Lower lobe of right lung (tissue), 2 donors: ENCODE measurements at regions not wholly inside any gene's neighbourhood (a gene's known extent, or its start where the extent isn't known, plus 50 kb on each side); places are given as distances from the start of the nearest gene placed in this dataset.

Experiments used
- ATAC-seq, 2 donors: fragments of 200-7000 bp; cut with Tn5 transposase; one replicate each; pipeline ENCODE4 v1.9.1; 2020 to 2022; ENCODE audit warnings: mild to moderate bottlenecking in 2 of 2, moderate library complexity in 2 of 2
- DNase-seq: peaks from one replicate; pipeline ENCODE4 v3.0.0-alpha.2; 2020
- H3K27ac ChIP-seq: fragments of 200-600 bp; one replicate; pipeline ENCODE4 v1.8.0; 2022
- H3K27me3 ChIP-seq: fragments of 200-600 bp; one replicate; pipeline ENCODE4 v1.8.0; 2022; ENCODE audit warnings: low read depth
- H3K36me3 ChIP-seq: fragments of 200-600 bp; one replicate; pipeline ENCODE4 v1.8.0; 2022; ENCODE audit warnings: mild to moderate bottlenecking
- H3K4me1 ChIP-seq: fragments of 200-600 bp; one replicate; pipeline ENCODE4 v1.8.0; 2022
- H3K4me3 ChIP-seq: fragments of 200-600 bp; one replicate; pipeline ENCODE4 v1.8.0; 2022; ENCODE audit warnings: mild to moderate bottlenecking
- H3K9me3 ChIP-seq: fragments of 200-600 bp; one replicate; pipeline ENCODE4 v1.8.0; 2022
- intact Hi-C: fragments of 100-400 bp; cut with DNase I; formaldehyde crosslinking; loops from one replicate; pipeline ENCODE4 v1.11.0; 2022
- TF ChIP-seq, protein P1 (sequence below): fragments of 200-600 bp; IDR thresholded peaks from one replicate; pipeline ENCODE4 v1.8.0; 2022; ENCODE audit warnings: antibody characterized with exemption, mild to moderate bottlenecking
- donor health status: DM: no; HTN: yes; CAD: no; lungs with severe emphysema.

GRCh38 chr4:24403265-24403664 is 181.1 kb downstream of the DHX15 start:
- ATAC-seq (no peak), DNase-seq (no peak)
- no peaks in the 10 kb centered on the region for H3K4me1 ChIP-seq
- no peaks in the 10 kb centered on the region for H3K9me3 ChIP-seq
- intact Hi-C loops, result no loop called here
- H3K4me3 ChIP-seq, result no peak overlapping the region
- H3K27ac ChIP-seq, result no peak overlapping the region
- TF ChIP-seq, protein P1, sequence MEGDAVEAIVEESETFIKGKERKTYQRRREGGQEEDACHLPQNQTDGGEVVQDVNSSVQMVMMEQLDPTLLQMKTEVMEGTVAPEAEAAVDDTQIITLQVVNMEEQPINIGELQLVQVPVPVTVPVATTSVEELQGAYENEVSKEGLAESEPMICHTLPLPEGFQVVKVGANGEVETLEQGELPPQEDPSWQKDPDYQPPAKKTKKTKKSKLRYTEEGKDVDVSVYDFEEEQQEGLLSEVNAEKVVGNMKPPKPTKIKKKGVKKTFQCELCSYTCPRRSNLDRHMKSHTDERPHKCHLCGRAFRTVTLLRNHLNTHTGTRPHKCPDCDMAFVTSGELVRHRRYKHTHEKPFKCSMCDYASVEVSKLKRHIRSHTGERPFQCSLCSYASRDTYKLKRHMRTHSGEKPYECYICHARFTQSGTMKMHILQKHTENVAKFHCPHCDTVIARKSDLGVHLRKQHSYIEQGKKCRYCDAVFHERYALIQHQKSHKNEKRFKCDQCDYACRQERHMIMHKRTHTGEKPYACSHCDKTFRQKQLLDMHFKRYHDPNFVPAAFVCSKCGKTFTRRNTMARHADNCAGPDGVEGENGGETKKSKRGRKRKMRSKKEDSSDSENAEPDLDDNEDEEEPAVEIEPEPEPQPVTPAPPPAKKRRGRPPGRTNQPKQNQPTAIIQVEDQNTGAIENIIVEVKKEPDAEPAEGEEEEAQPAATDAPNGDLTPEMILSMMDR, result no peak
- no peaks in the 10 kb centered on the region for H3K36me3 ChIP-seq
- no peaks in the 10 kb centered on the region for H3K27me3 ChIP-seq

DNA sequence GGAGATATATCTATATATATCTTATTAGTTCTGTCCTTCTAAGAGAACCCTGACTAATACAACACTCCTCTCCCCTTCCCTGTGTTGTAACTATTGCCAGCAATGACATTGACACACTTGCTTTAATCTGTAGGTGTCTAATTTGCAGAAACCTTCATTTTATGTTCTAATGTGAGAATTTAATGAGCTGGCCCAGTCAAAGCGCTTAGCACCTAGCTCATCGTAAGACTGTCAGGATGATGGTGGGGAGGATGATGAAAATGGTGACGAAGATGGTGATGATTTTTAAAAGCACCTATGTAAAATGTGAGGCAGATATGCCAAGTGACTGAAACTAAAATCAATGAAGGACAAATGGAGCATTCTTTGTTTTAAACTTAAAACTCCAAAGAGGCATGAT is 183.8 kb downstream of the DHX15 start:
- no peaks in the 10 kb centered on the region for H3K27me3 ChIP-seq
- DNase-seq, result no peak
- H3K4me1 ChIP-seq, result no peaks in the 10 kb centered on the region
- TF ChIP-seq, protein P1, result no peak
- intact Hi-C loops, result no loop called here
- H3K36me3 ChIP-seq, result no peaks in the 10 kb centered on the region
- ATAC-seq, result no peak
- H3K27ac ChIP-seq, result no peak overlapping the region
- no peaks in the 10 kb centered on the region for H3K9me3 ChIP-seq
- no peak overlapping the region for H3K4me3 ChIP-seq

DNA sequence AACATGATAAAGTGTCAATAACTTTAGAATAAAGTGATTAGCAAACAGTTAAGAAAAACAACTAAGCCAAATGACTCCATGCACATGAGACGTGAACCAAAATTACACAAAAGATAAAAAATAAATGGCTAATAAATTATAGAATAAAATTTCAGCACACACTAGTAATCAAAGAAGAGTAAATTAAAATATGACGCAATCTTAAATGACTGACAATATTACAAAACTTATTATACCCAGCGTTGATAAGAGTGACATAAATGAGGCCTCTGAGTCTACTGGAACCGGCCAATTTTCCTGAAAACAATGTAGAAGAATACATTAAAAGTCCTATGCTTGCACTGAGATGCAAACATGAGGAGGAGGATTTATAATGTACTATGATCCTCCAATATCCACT is 187.4 kb downstream of the DHX15 start:
- no peaks in the 10 kb centered on the region for H3K27me3 ChIP-seq
- H3K27ac ChIP-seq, result no peak overlapping the region
- no peaks in the 10 kb centered on the region for H3K9me3 ChIP-seq
- intact Hi-C loops, result no loop called here
- no peak for DNase-seq
- H3K4me1 ChIP-seq, result no peaks in the 10 kb centered on the region
- ATAC-seq, result no peak
- H3K36me3 ChIP-seq, result no peaks in the 10 kb centered on the region
- no peak overlapping the region for H3K4me3 ChIP-seq
- TF ChIP-seq, protein P1, result no peak

GRCh38 chr4:24395937-24396336 is 188.4 kb downstream of the DHX15 start:
- DNase-seq (no peak), ATAC-seq (no peak)
- intact Hi-C loops, result no loop called here
- TF ChIP-seq, protein P1, result no peak
- no peaks in the 10 kb centered on the region for H3K4me1 ChIP-seq
- no peaks in the 10 kb centered on the region for H3K27me3 ChIP-seq
- no peaks in the 10 kb centered on the region for H3K9me3 ChIP-seq
- no peak overlapping the region for H3K4me3 ChIP-seq
- no peak overlapping the region for H3K27ac ChIP-seq
- no peaks in the 10 kb centered on the region for H3K36me3 ChIP-seq

DNA sequence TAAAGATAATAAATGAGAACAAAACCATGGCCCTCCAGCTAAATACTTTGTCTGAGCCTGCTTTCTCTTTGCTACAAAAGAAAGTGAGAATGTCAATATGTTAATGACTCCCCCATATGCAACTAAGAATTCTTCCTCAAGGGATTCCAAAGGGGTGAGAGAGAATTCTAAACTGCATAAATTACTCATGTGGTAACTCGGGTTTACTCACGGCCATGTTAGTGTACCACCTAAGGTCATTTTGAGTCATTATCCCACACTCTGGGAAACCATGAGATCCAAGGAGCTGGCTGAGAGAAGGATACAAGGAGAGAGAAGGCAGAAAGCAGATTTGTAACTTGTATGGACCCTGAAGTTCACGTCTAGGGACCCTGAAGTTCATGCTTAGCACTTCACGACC is 190.3 kb downstream of the DHX15 start:
- H3K36me3 ChIP-seq, result no peaks in the 10 kb centered on the region
- no peaks in the 10 kb centered on the region for H3K27me3 ChIP-seq
- intact Hi-C loops, result no loop called here
- no peaks in the 10 kb centered on the region for H3K9me3 ChIP-seq
- no peak overlapping the region for H3K4me3 ChIP-seq
- TF ChIP-seq, protein P1, result no peak
- no peak for DNase-seq
- H3K4me1 ChIP-seq, result no peaks in the 10 kb centered on the region
- ATAC-seq, result no peak
- H3K27ac ChIP-seq, result no peak overlapping the region

DNA sequence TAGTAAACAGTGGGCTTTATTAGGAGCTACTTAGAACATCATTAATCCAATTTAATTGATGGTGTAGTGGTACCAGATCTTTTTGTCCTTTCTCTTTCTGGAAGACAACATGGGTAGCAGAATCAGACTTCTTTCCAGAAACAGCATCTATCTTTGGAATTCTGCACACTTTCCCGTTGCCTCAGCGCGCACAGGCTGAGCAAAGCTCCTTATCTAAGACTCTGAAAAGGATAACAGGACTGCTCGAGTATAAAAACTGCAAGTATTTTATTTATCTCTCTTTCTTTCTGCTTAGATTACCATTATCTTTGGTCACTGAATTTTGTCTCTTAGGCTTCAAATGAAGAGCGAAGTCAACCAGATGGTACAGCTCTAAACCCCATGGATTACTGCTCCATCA is 191.7 kb downstream of the DHX15 start:
- Histone ChIP-seq H3K4me1 (no peaks in the 10 kb centered on the region), H3K9me3 (no peaks in the 10 kb centered on the region), H3K27ac (no peak overlapping the region), H3K27me3 (no peaks in the 10 kb centered on the region), H3K36me3 (no peaks in the 10 kb centered on the region), H3K4me3 (no peak overlapping the region)
- DNase-seq (no peak), ATAC-seq (no peak)
- intact Hi-C loops, result no loop called here
- TF ChIP-seq, protein P1, result no peak
